HCT116 (cell line): ENCODE measurements at regions not wholly inside any gene's neighbourhood (a gene's known extent, or its start where the extent isn't known, plus 50 kb on each side); places are given as distances from the start of the nearest gene placed in this dataset.

Source experiments
- CTCF ChIP-seq, 3 experiments: fragments of 200-600 bp in 1 of 3; sonication (generic) in 1 of 3; IDR thresholded peaks in 2 of 3; conservative IDR thresholded peaks in 1 of 3; 2 replicates each; pipeline ENCODE4 v1.5.1; 2012 to 2017; ENCODE audit warnings: low read depth in 2 of 3, low read length in 2 of 3, antibody characterized with exemption in 1 of 3, borderline replicate concordance in 1 of 3, control low read depth in 1 of 3, mild to moderate bottlenecking in 1 of 3, mixed read lengths in 1 of 3, mixed run types in 1 of 3, moderate library complexity in 1 of 3; ENCODE audit not compliant: insufficient read depth in 1 of 3
- POLR2AphosphoS5 ChIP-seq: IDR thresholded peaks from 2 replicates; pipeline ENCODE4 v1.6.1; 2011; ENCODE audit warnings: mild to moderate bottlenecking, low read depth, low read length, moderate library complexity

- TF ChIP-seq CTCF (IDR thresholded peaks at IDR 0.05 in 2 of 3, conservative IDR thresholded peaks at IDR 0.05 in 1 of 3; ENCODE audit: borderline replicate concordance in 1 of 3, insufficient read depth in 1 of 3, low read depth in 2 of 3, low read length in 2 of 3) (no peak), POLR2AphosphoS5 (no peak)
Measured at GRCh38 chr9:102362470-102363132, 624.2 kb upstream of the GRIN3A start.
